H9 (cell line): ENCODE measurements at regions not wholly inside any gene's neighbourhood (a gene's known extent, or its start where the extent isn't known, plus 50 kb on each side); places are given as distances from the start of the nearest gene placed in this dataset. TPM values are rescaled to one million over a fixed set of nuclear protein-coding genes. Genes with fewer than 3 reads are reported as not detected.

ENCODE experiments used
- DNase-seq: peaks from one replicate; pipeline ENCODE4 v3.0.0-alpha.2; 2017
- H2AFZ ChIP-seq: one replicate; pipeline ENCODE4 v1.6.1; 2013; ENCODE audit warnings: mild to moderate bottlenecking, low read length, control low read depth, moderate library complexity
- H2AK5ac ChIP-seq: 2 replicates; pipeline ENCODE4 v1.6.1; 2013; ENCODE audit warnings: low read length, control low read depth, mixed read lengths; ENCODE audit not compliant: insufficient read length
- H2BK120ac ChIP-seq: one replicate; pipeline ENCODE4 v1.6.1; 2013; ENCODE audit warnings: low read depth, mild to moderate bottlenecking, low read length, control low read depth, inconsistent platforms; ENCODE audit not compliant: poor library complexity, severe bottlenecking
- H2BK12ac ChIP-seq: 2 replicates; pipeline ENCODE4 v1.6.1; 2013; ENCODE audit warnings: low read length, control low read depth, mixed read lengths, low read depth; ENCODE audit not compliant: insufficient read length
- H2BK15ac ChIP-seq: 2 replicates; pipeline ENCODE4 v1.6.1; 2013; ENCODE audit warnings: low read depth, low read length, control low read depth
- H2BK20ac ChIP-seq: one replicate; pipeline ENCODE4 v1.6.1; 2013; ENCODE audit warnings: low read depth, mild to moderate bottlenecking, low read length, control low read depth, inconsistent platforms; ENCODE audit not compliant: poor library complexity, severe bottlenecking
- H2BK5ac ChIP-seq: 2 replicates; pipeline ENCODE4 v1.6.1; 2013; ENCODE audit warnings: low read length, control low read depth, mixed read lengths; ENCODE audit not compliant: insufficient read length
- H3K14ac ChIP-seq: 2 replicates; pipeline ENCODE4 v1.6.1; 2013; ENCODE audit warnings: low read length, control low read depth; ENCODE audit not compliant: insufficient read depth
- H3K18ac ChIP-seq: 2 replicates; pipeline ENCODE4 v1.6.1; 2013; ENCODE audit warnings: low read depth, mild to moderate bottlenecking, mixed read lengths, low read length, control low read depth; ENCODE audit not compliant: insufficient read length
- H3K23ac ChIP-seq: 2 replicates; pipeline ENCODE4 v1.6.1; 2013; ENCODE audit warnings: low read length, control low read depth, mixed read lengths, low read depth; ENCODE audit not compliant: insufficient read length
- H3K23me2 ChIP-seq: 2 replicates; pipeline ENCODE4 v1.6.1; 2013; ENCODE audit warnings: low read depth, mild to moderate bottlenecking, mixed read lengths, low read length, control low read depth; ENCODE audit not compliant: insufficient read length, poor library complexity, severe bottlenecking
- H3K27ac ChIP-seq: 2 replicates; pipeline ENCODE4 v1.5.1; 2013; ENCODE audit warnings: low read length, control low read depth, mixed read lengths, low read depth; ENCODE audit not compliant: insufficient read length
- H3K27me3 ChIP-seq: 2 replicates; pipeline ENCODE4 v1.6.1; 2013; ENCODE audit warnings: low read length, control low read depth, inconsistent platforms; ENCODE audit not compliant: insufficient read depth
- H3K4ac ChIP-seq: 2 replicates; pipeline ENCODE4 v1.6.1; 2013; ENCODE audit warnings: low read depth, mild to moderate bottlenecking, control low read depth, inconsistent platforms, low read length, moderate library complexity
- H3K4me1 ChIP-seq: 2 replicates; pipeline ENCODE4 v1.6.1; 2013; ENCODE audit warnings: low read length, control low read depth, inconsistent platforms; ENCODE audit not compliant: insufficient read depth
- H3K4me2 ChIP-seq: 2 replicates; pipeline ENCODE4 v1.6.1; 2013; ENCODE audit warnings: low read length, control low read depth, mixed read lengths; ENCODE audit not compliant: insufficient read length, insufficient read depth
- H3K56ac ChIP-seq: 2 replicates; pipeline ENCODE4 v1.6.1; 2013; ENCODE audit warnings: low read depth, mild to moderate bottlenecking, mixed read lengths, low read length, control low read depth; ENCODE audit not compliant: insufficient read length
- H3K79me1 ChIP-seq: 2 replicates; pipeline ENCODE4 v1.6.1; 2013; ENCODE audit warnings: low read depth, mild to moderate bottlenecking, moderate library complexity, low read length, control low read depth, inconsistent platforms; ENCODE audit not compliant: insufficient read depth, poor library complexity, severe bottlenecking
- H3K79me2 ChIP-seq: 2 replicates; pipeline ENCODE4 v1.6.1; 2013; ENCODE audit warnings: low read length, control low read depth, inconsistent platforms; ENCODE audit not compliant: insufficient read depth
- H3K9ac ChIP-seq: 2 replicates; pipeline ENCODE4 v1.6.1; 2013; ENCODE audit warnings: low read length, control low read depth, mixed read lengths; ENCODE audit not compliant: insufficient read length; ENCODE audit errors: extremely low read depth
- H3K9me3 ChIP-seq: one replicate; pipeline ENCODE4 v1.6.1; 2013; ENCODE audit warnings: low read depth, low read length, inconsistent platforms; ENCODE audit not compliant: control insufficient read depth
- H3T11ph ChIP-seq: one replicate; pipeline ENCODE4 v1.6.1; 2013; ENCODE audit warnings: mild to moderate bottlenecking, low read length, control low read depth, inconsistent platforms
- H4K20me1 ChIP-seq: one replicate; pipeline ENCODE4 v1.6.1; 2013; ENCODE audit not compliant: control insufficient read depth, insufficient read length, insufficient read depth
- H4K5ac ChIP-seq: 2 replicates; pipeline ENCODE4 v1.6.1; 2013; ENCODE audit warnings: low read depth, mild to moderate bottlenecking, mixed read lengths, low read length, control low read depth; ENCODE audit not compliant: insufficient read length
- H4K8ac ChIP-seq: replicated peaks from 2 replicates; pipeline ENCODE4 v1.6.1; 2013; ENCODE audit warnings: low read length, control low read depth, mixed read lengths, low read depth; ENCODE audit not compliant: insufficient read length
- H4K91ac ChIP-seq: 2 replicates; pipeline ENCODE4 v1.6.1; 2013; ENCODE audit warnings: low read depth, mild to moderate bottlenecking, moderate library complexity, mixed read lengths, low read length, control low read depth; ENCODE audit not compliant: insufficient read length
- H3K27ac Mint-ChIP-seq, 3 experiments: 2 replicates in 2 of 3; 3 replicates in 1 of 3; pipeline ENCODE4 v1.8.0; 2020 to 2021; ENCODE audit warnings: mixed read lengths in 3 of 3, mild to moderate bottlenecking in 1 of 3, moderate library complexity in 1 of 3
- H3K27me3 Mint-ChIP-seq: 2 replicates; pipeline ENCODE4 v1.8.0; 2021; ENCODE audit warnings: low read depth, mild to moderate bottlenecking, moderate library complexity, mixed read lengths
- H3K36me3 Mint-ChIP-seq, 3 experiments: 2 replicates in 2 of 3; 3 replicates in 1 of 3; pipeline ENCODE4 v1.8.0; 2020 to 2021; ENCODE audit warnings: low read depth in 3 of 3, mixed read lengths in 3 of 3; ENCODE audit not compliant: insufficient read depth in 1 of 3
- H3K4me1 Mint-ChIP-seq, 2 experiments: 2 replicates each; pipeline ENCODE4 v1.8.0; 2020; ENCODE audit warnings: mixed read lengths in 2 of 2
- H3K4me3 Mint-ChIP-seq, 2 experiments: 2 replicates in 1 of 2; 3 replicates in 1 of 2; pipeline ENCODE4 v1.8.0; 2020 to 2021; ENCODE audit warnings: mild to moderate bottlenecking in 2 of 2, mixed read lengths in 2 of 2, moderate library complexity in 1 of 2
- H3K9me3 Mint-ChIP-seq, 2 experiments: 2 replicates in 1 of 2; 3 replicates in 1 of 2; pipeline ENCODE4 v1.8.0; 2020; ENCODE audit warnings: mild to moderate bottlenecking in 2 of 2, mixed read lengths in 2 of 2, moderate library complexity in 1 of 2
- WGBS: extraction: QIAGEN DNeasy Blood & Tissue Kit; methylation state at CpG from one replicate; pipeline ENCODE4 v1.1.7; 2013; ENCODE audit warnings: missing lambda C conversion rate, low lambda C conversion rate, mixed read lengths; ENCODE audit not compliant: insufficient read length; ENCODE audit errors: extremely low coverage; 5-methylcytosine and 5-hydroxymethylcytosine counted together
- microRNA-seq: library from miRNA; unstranded; fragments of <30 nt; microRNA quantifications from one replicate; pipeline ENCODE4, GENCODE V29; 2020; ENCODE audit warnings: borderline microRNAs expressed
- TF ChIP-seq, protein P1 (sequence below): fragments of 200-600 bp; sonication (generic); conservative IDR thresholded peaks from 3 replicates; pipeline ENCODE4 v1.8.0; 2021; ENCODE audit warnings: antibody characterized with exemption, mild to moderate bottlenecking

DNA sequence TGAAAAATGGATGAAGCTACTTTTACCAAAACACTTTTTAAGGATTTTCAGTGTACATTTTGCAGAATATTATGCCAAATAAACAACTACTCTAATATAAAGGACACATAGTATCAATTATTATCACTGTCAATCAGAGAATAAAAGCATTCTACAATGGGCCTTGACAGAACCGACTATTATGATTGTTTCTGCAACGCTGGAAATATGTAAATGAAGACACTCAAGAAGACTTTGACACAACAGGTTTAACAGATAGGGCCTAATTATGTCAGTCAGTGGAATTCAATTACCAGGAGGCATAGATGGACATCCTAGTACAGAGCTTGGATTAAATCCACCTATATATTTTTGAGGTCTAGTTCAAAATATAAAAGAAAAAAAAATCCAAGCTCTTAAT is 58.7 kb upstream of the SOX5 start:
- no peak overlapping the region for H3K27ac Mint-ChIP-seq

More for the DNA sequence above, 58.7 kb upstream of the SOX5 start:
- TF ChIP-seq, protein P1, sequence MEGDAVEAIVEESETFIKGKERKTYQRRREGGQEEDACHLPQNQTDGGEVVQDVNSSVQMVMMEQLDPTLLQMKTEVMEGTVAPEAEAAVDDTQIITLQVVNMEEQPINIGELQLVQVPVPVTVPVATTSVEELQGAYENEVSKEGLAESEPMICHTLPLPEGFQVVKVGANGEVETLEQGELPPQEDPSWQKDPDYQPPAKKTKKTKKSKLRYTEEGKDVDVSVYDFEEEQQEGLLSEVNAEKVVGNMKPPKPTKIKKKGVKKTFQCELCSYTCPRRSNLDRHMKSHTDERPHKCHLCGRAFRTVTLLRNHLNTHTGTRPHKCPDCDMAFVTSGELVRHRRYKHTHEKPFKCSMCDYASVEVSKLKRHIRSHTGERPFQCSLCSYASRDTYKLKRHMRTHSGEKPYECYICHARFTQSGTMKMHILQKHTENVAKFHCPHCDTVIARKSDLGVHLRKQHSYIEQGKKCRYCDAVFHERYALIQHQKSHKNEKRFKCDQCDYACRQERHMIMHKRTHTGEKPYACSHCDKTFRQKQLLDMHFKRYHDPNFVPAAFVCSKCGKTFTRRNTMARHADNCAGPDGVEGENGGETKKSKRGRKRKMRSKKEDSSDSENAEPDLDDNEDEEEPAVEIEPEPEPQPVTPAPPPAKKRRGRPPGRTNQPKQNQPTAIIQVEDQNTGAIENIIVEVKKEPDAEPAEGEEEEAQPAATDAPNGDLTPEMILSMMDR, result no peak
- Histone ChIP-seq H3K4ac (no peak overlapping the region), H3K14ac (no peak overlapping the region), H2BK120ac (no peak overlapping the region), H2AK5ac (no peak overlapping the region), H2BK12ac (no peak overlapping the region), H3T11ph (no peak overlapping the region), H3K9me3 (no peaks in the 10 kb centered on the region), H3K9ac (no peak overlapping the region), H4K91ac (no peak overlapping the region), H4K20me1 (no peaks in the 10 kb centered on the region), H3K23ac (no peak overlapping the region), H3K27me3 (no peaks in the 10 kb centered on the region), H2BK5ac (no peak overlapping the region), H2BK15ac (no peak overlapping the region), H3K27ac (no peak overlapping the region), H3K79me2 (no peaks in the 10 kb centered on the region), H3K56ac (no peak overlapping the region), H4K5ac (no peak overlapping the region), H3K4me1 (no peaks in the 10 kb centered on the region), H3K23me2 (no peaks in the 10 kb centered on the region), H2AFZ (no peak overlapping the region), H3K79me1 (no peaks in the 10 kb centered on the region), H2BK20ac (no peak overlapping the region), H3K4me2 (no peak overlapping the region), H4K8ac (no peak overlapping the region), H3K18ac (no peak overlapping the region)
- WGBS, result no CpG with 5 or more reads among the region's 2 CpGs
- no peak overlapping the region for H3K4me3 Mint-ChIP-seq
- DNase-seq, result no peak
- no peaks in the 10 kb centered on the region for H3K9me3 Mint-ChIP-seq
- H3K36me3 Mint-ChIP-seq, result no peaks in the 10 kb centered on the region
- H3K4me1 Mint-ChIP-seq, result no peaks in the 10 kb centered on the region
- H3K27me3 Mint-ChIP-seq, result peaks cover 20% of the 10 kb centered on the region

Small RNAs in the stretch of these regions (microRNA-seq; reads per million reads assigned to microRNA genes)
- gene MIR920, result not detected
